ENCODE measurements at regions not wholly inside any gene's neighbourhood (a gene's known extent, or its start where the extent isn't known, plus 50 kb on each side); places are given as distances from the start of the nearest gene placed in this dataset.

GRCh38 chr4:163077680-163078079 lies 89.0 kb downstream of the NAF1 start:
- no peaks in the 10 kb centered on the region for H3K27me3 ChIP-seq (replicated peaks; ENCODE audit: insufficient read depth)
- H3K4me1 ChIP-seq (replicated peaks), result no peaks in the 10 kb centered on the region
- TF ChIP-seq CTCF (IDR thresholded peaks at IDR 0.05) (no peak), POLR2A (IDR thresholded peaks at IDR 0.05) (no peak), POLR2AphosphoS5 (IDR thresholded peaks at IDR 0.05) (no peak)
- H3K9me3 ChIP-seq, result no peaks in the 10 kb centered on the region
- H3K36me3 ChIP-seq, result no peaks in the 10 kb centered on the region
- intact Hi-C loops (cut with DNase I), result no loop called here
- H3K4me3 ChIP-seq, result no peak overlapping the region
- H3K27ac ChIP-seq, result no peak overlapping the region
- DNase-seq (ENCODE audit: low spot score), result no peak
- WGBS, result 52% methylated on average over 1 of the region's 1 CpG

GRCh38 chr4:163072222-163072621 lies 94.5 kb downstream of the NAF1 start:
- no peak for DNase-seq (ENCODE audit: low spot score)
- Histone ChIP-seq H3K4me1 (replicated peaks) (no peaks in the 10 kb centered on the region), H3K27ac (no peak overlapping the region), H3K9me3 (no peaks in the 10 kb centered on the region), H3K36me3 (no peaks in the 10 kb centered on the region), H3K27me3 (replicated peaks; ENCODE audit: insufficient read depth) (no peaks in the 10 kb centered on the region), H3K4me3 (no peak overlapping the region)
- intact Hi-C loops (cut with DNase I), result no loop called here
- TF ChIP-seq POLR2AphosphoS5 (IDR thresholded peaks at IDR 0.05) (no peak), POLR2A (IDR thresholded peaks at IDR 0.05) (no peak), CTCF (IDR thresholded peaks at IDR 0.05) (no peak)
- WGBS, result 77% methylated on average over 4 of the region's 4 CpGs

- intact Hi-C loops (cut with DNase I), result no loop called here
- Histone ChIP-seq H3K4me3 (no peak overlapping the region), H3K27ac (no peak overlapping the region), H3K36me3 (no peaks in the 10 kb centered on the region), H3K9me3 (no peaks in the 10 kb centered on the region), H3K4me1 (replicated peaks) (no peaks in the 10 kb centered on the region), H3K27me3 (replicated peaks; ENCODE audit: insufficient read depth) (no peaks in the 10 kb centered on the region)
- TF ChIP-seq POLR2A (IDR thresholded peaks at IDR 0.05) (no peak), CTCF (IDR thresholded peaks at IDR 0.05) (no peak), POLR2AphosphoS5 (IDR thresholded peaks at IDR 0.05) (no peak)
- DNase-seq (ENCODE audit: low spot score), result no peak
Measured at GRCh38 chr4:163071308-163071707, 95.4 kb downstream of the NAF1 start.

- Histone ChIP-seq H3K9me3 (no peaks in the 10 kb centered on the region), H3K4me1 (replicated peaks) (no peaks in the 10 kb centered on the region), H3K27me3 (replicated peaks; ENCODE audit: insufficient read depth) (no peaks in the 10 kb centered on the region), H3K36me3 (no peaks in the 10 kb centered on the region), H3K27ac (no peak overlapping the region), H3K4me3 (no peak overlapping the region)
- DNase-seq (ENCODE audit: low spot score), result no peak
- intact Hi-C loops (cut with DNase I), result no loop called here
- TF ChIP-seq CTCF (IDR thresholded peaks at IDR 0.05), result no peak
- TF ChIP-seq POLR2AphosphoS5 (IDR thresholded peaks at IDR 0.05), result no peak
- TF ChIP-seq POLR2A (IDR thresholded peaks at IDR 0.05), result no peak
- WGBS, result 81% methylated on average over 2 of the region's 2 CpGs
Measured at GRCh38 chr4:163070023-163070422, 96.7 kb downstream of the NAF1 start.

- no peak overlapping the region for H3K4me3 ChIP-seq
- no peak for TF ChIP-seq POLR2A (IDR thresholded peaks at IDR 0.05)
- no peak for TF ChIP-seq POLR2AphosphoS5 (IDR thresholded peaks at IDR 0.05)
- no peak for TF ChIP-seq CTCF (IDR thresholded peaks at IDR 0.05)
- no peaks in the 10 kb centered on the region for H3K9me3 ChIP-seq
- intact Hi-C loops (cut with DNase I), result no loop called here
- no peak for DNase-seq (ENCODE audit: low spot score)
- H3K36me3 ChIP-seq, result no peaks in the 10 kb centered on the region
- H3K27me3 ChIP-seq (replicated peaks; ENCODE audit: insufficient read depth), result no peaks in the 10 kb centered on the region
- no peak overlapping the region for H3K27ac ChIP-seq
- no peaks in the 10 kb centered on the region for H3K4me1 ChIP-seq (replicated peaks)
- 85% methylated on average over 3 of the region's 3 CpGs for WGBS
Measured at GRCh38 chr4:163063891-163064290, 102.8 kb downstream of the NAF1 start.
